Brain pericyte (primary cell): ENCODE measurements at regions not wholly inside any gene's neighbourhood (a gene's known extent, or its start where the extent isn't known, plus 50 kb on each side); places are given as distances from the start of the nearest gene placed in this dataset.

Source experiments
- DNase-seq: peaks from one replicate; pipeline ENCODE4 v3.0.0-alpha.2; 2012; ENCODE audit warnings: low read depth, low spot score

DNA sequence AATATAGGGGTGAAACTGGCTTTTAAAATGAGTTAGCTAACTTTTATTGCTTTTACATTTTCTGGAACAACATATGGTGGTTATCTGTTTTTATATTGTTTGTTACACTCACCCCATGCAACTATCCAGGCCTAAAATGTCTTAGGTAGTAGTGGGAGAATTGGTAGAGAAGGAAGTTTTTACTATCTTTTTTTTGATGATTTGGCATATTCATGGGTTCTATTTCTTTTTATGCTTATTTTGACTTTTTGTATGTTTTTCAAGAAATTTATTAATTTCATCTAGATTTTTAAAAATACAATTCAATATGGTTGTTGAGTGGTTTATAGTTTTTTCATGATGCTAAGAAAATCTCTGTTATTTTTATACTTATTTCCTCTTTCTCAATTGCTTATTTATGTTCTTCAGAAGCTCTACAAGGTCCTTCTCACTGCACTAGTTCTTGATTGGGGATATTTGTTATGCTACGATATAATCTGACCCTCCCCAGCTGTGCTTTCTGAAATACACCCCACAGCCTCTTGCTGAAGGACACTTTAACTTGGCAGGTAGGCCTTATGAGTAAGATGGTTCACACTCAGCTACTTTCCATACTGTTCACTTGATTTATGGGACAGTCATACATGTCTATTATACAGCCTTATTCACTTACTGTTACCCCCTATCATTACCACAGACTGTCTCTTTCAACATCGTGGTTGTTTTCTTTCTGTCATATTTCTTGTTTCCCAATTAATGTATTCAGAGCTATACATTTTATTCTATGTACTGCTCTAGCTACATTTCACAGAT, 431.2 kb downstream of the METTL15 start:
- no peak for DNase-seq

DNA sequence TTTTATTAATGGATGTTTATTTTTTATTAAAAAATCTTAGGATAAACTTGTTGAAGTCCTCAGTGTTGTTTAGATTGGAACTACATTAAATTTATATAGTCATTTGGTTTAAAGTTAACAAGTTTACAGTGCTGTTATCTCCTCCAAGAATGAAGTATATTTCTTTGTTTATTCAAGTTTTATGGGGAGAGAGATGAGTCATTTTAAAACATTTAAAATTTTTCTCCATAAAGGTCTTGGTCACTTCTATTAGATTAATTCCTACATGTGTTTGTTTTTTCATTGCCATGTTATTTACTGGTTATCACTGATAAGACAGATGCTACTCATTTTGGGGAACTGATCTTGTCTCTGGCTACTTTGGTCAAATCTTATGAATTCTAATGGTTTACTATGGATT, 429.6 kb downstream of the METTL15 start:
- no peak for DNase-seq

- DNase-seq = no peak
These were observed 428.5 kb downstream of the METTL15 start for GRCh38 chr11:28536504-28537267.

DNA sequence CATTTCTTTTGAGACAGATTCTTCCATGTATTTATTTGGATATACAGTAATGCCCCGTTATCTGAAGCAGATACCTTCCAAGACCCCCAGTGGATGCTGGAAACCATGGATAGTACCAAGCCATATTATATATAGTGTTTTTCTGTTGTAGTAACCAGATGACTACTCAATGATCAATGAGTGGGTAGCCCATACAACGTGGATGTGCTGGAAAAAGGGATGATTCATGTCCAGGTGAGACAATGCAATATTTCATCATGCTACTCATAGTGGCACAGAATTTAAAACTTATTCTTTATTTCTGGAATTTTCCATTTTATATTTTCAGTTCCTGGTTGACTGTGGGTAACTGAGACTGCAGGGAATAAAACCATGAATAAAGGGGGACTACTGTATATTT, 427.5 kb downstream of the METTL15 start:
- no peak for DNase-seq

DNA sequence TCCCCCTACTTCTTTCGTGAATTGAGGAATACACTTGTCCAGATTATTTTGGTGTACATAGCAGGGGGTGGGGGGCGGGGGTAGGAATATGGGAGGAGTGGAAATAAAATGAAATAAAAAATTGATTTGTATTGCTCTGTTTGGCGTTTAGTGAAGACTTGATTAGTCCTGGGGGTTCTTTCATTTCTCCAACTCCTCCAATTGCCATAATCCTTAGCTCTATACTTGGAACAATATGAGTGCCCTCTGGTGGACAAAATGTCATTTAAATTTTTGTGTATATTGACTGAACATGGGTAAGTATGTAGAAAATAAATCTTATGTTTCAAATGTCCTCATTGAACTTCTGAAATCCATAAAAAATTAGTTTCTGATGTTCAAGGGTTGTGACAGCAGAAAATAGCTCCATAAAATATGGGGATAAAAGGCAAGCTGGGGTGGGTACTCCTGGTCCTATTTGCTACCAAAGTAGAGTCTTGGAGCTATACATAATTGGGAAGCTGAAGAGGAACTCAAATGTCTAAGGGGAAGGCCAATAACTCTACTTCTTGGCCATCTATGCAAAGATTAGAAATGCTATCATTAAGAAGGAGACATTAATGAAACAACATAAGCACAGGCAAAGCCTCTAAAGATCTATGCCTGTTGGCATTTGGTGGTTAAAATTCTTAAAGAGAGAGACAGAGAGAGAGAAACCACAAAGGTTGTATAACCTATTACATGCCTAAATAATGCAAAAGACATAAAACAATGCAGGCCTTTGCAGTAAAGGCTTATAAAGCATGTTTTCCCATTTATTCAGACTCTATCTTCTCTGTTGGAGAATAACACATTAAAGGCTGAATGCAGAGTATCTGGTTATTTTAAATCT, 421.6 kb downstream of the METTL15 start:
- DNase-seq = no peak

DNA sequence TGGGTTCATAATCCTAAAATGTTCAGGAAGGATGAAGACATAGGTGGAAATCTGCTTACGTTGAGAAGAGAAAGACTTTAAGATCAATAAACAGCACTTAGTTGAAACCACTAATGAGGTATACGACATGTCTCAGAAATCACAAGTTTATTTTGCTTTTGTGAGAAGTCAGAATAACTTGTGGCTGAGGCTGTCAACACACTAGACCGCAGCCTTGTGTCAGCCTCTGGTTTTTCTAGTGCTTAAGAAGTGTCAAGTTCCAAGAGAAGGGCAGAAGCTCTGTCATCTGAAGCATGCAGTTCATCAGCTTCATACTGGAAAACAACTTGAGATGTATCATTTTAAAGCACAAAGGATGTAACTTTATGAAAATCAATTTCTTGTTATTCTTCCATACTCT, 420.9 kb downstream of the METTL15 start:
- DNase-seq = no peak

GRCh38 chr11:28528217-28528616, 420.0 kb downstream of the METTL15 start:
- no peak for DNase-seq

- DNase-seq = no peak
These were observed 418.2 kb downstream of the METTL15 start for GRCh38 chr11:28526406-28526751.

DNA sequence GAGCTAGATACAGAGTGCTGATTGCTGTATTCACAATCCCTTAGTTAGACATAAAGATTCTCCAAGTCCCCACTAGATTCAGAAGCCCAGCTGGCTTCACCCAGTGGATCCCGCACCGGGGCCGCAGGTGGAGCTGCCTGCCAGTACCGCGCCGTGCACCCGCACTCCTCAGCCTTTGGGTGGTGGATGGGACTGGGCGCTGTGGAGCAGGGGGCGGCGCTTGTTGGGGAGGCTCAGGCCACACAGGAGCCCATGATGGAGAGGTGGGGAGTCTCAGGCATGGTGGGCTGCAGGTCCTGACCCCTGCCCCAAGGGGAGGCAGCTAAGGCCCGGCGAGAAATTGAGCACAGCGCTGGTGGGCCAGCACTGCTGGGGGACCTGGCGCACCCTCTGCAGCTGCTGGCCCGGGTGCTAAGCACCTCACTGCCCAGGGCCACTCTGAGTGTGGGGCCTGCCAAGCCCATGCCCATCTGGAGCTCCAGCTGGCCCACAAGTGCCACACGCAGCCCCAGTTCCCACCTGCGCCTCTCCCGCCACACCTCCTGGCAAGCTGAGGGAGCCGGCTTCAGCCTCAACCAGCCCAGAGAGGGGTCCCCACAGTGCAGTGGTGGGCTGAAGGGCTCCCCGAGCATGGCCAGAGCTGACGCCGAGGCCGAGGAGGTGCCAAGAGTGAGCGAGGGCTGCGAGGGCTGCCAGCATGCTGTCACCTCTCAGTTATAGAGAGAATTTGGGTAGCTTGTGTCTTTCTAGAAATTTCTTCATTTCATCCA, 417.6 kb downstream of the METTL15 start:
- no peak for DNase-seq

DNA sequence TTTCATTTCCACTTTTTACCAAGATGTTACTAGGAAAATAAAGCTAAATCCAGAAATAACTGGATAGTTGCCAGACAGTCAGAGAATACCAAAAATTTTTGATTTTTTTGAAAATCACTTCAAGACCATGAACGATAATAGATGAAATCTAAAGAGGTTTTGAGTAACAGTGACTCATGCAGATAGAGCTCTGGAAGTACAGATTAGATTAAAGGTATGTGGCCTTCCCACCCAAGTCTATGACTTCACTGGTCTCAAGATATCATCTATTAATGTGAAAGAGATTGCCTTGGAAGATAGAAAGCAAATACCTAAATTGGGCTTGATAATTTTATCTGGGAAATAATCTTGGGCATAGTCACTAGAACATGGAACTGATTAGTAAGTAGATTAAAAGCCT, 415.9 kb downstream of the METTL15 start:
- no peak for DNase-seq

DNA sequence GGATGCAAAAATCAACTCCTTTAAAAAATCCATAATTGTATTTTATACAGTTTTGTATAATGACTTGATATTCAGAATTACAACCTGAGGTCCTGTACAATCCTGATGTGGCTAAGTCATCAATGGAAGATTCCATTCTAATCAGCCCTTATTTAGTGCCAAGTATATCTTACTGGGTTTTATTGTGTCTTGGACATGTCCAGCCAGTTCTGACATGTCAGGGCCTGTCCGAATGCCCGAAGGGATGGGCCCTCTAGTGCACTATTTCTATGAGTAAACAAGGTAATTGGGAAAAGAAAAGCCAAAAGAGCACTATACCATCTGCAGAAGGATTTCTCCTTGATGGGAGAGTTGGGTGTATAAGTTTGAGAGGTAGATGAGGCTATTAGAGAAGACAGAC, 412.9 kb downstream of the METTL15 start:
- DNase-seq = no peak

DNA sequence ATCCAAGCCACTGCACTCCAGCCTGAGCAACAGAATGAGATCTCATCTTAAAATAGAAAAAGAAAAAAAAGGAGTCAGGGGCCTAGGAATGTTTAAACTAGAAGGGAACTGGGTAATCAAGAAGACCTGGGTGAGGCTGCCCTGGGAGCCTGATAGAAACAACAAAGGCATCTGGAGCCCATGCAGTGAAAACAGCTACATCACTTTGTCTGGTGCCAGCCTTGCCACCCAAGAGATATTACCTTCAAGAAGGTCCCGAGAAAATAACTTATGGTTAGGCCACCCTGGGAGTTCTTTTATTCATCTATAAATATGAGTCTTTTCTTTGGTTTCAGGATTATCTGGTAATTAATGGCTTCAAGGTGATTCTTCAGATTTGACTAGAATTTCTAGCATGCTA, 412.1 kb downstream of the METTL15 start:
- no peak for DNase-seq

DNA sequence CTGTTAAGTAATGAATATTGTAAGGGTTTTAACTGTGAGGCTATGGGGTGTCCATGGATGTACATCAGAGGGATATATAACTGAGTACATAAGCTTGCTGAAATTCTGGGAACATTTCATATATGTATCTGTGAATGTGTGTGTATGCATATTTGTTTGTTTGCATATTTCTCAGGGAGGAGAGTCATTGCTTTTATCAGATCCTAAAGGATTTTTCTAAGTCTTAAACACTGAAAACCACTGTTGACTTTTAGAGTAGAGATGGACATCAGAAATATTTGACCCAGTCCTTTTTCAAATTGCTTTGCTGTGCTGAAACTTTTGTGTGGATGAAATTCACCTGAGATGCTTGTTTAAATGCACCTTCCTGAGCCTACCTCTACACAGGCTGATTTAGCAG, 410.6 kb downstream of the METTL15 start:
- DNase-seq = no peak

- DNase-seq = no peak
These were observed 409.4 kb downstream of the METTL15 start for GRCh38 chr11:28517621-28518020.

GRCh38 chr11:28514391-28514790, 406.2 kb downstream of the METTL15 start:
- DNase-seq = no peak

DNA sequence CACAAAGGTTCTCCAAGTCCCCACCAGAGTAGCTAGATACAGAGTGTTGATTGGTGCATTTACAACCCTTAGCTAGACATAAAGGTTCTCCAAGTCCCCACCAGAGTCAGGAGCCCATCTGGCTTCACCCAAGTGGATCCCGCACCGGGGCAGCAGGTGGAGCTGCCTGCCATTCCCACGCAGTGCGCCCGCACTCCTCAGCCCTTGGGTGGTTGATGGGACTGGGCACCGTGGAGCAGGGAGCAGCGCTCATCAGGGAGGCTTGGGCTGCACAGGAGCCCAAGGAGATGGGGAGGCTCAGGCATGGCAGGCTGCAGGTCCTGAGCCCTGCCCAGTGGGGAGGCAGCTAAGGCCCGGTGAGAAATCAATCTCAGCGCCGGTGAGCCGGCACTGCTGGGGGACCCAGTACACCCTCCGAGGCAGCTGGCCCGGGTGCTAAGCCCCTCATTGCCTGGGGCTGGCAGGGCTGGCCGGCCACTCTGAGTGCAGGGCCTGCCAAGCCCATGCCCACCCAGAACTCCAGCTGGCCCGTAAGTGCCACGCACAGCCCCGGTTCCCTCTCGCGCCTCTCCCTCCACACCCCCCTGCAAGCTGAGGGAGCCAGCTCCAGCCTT, 404.1 kb downstream of the METTL15 start:
- no peak for DNase-seq

GRCh38 chr11:28505232-28505631, 397.0 kb downstream of the METTL15 start:
- no peak for DNase-seq

DNA sequence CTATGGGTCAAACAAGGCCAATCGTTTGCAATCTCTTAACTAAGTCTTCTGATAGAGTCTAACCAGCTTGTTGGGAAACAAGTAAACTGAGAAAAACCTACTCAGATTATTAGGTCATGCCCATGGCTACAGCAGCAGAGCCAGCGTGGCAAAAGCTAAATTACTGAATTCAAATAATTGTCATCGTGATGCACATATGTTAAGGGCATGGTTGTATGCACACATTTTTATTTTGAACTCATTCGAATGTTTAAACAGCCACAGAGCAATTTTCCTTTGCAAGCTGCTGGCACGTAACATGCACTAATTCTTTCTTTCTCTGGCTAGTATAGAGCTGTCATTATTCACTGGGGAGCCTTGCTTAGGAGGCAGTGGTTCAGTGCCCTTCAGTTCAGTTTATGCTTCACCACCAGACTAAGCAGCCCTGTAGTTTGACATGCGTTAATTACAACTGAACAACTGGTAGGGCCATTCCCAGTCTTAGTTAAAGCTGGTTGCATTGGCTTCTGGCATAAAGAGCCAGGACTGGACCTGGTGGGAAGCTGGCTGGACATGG, 396.4 kb downstream of the METTL15 start:
- DNase-seq = no peak

DNA sequence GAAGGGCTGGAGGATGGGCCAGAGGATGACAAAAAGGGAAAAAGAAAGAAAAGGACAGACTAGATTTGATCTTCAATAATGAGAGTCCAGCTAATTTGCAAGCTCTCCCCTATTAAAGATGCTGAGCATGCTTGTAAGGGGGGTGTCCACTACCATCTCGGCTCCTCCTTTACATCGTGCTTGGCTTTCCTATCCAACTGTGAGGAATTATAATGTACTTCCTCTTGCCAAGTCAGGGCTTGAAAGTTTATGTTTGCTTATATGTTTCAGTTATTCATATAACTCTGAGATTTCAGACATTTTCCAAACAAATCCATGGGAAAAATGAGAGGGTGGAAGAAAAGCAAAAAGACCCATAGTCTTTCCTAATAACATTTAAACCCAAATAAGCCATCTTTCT, 387.1 kb downstream of the METTL15 start:
- no peak for DNase-seq

- DNase-seq = no peak
These were observed 383.2 kb downstream of the METTL15 start for GRCh38 chr11:28491431-28491830.
